HG02885 (cell line): ENCODE measurements at regions not wholly inside any gene's neighbourhood (a gene's known extent, or its start where the extent isn't known, plus 50 kb on each side); places are given as distances from the start of the nearest gene placed in this dataset.
A peak's percentile ranks its signal among the peaks of the same experiment; 100 is the strongest.
"Not testable (repeated sequence)": the region's sequence is repeated elsewhere in the genome, so short reads cannot be mapped to it uniquely, and the experiment has no call there.

Experiments
- ATAC-seq: cut with Tn5 transposase; IDR thresholded peaks from one replicate; pipeline ENCODE4 v1.9.1; 2021; ENCODE audit warnings: mild to moderate bottlenecking; ENCODE audit not compliant: unreplicated experiment, poor library complexity

DNA sequence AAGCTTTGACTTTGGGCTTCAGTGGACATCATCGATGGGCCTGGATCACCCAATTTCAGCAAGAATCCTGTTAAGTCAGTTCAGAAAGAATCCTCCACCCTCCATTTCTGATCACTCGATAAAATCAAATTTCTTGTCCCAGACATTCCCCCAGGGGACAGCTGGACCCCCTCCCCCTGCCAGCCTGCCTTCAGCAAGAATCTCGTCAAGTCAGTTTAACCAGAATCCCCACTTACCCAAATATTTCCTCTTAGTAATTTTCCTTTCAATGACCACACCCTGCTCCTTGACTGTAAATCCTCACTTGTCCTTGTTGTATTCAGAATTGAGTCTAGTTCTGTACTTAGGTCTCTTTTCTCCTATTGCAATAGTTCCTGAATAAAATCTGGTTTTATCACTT lies 766.9 kb downstream of the XPNPEP1 start:
- ATAC-seq = no peak

DNA sequence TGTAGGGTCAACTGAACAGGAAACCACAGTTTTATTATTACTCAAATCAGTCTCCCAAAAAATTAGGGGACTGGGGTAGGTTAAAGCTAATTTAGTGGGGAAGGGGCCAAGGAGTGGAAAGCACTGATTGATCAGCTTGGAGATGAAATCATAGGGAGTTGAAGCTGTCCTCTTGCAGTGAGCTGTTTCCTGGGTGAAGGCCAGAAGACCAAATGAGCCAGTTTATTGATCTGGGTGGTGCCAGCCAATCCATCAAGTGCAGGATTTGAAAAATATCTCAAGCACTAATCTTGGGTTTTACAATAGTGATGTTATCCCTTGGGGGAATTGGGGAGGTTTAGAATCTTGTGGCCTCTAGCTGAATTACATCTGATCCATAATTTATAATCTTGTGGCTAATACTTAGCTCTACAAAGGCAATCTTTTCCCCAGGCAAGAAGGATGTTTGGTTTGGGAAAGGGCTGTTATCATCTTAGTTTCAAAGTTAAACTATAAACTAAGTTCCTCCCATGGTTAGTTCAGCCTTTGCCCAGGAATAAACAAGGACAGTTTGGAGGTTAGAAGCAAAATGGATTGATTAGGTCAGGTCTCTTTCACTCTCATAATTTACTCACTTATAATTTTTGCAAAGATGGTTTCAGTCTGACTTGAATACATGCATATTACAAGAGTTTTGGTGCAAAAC lies 773.5 kb downstream of the XPNPEP1 start:
- ATAC-seq = no peak

DNA sequence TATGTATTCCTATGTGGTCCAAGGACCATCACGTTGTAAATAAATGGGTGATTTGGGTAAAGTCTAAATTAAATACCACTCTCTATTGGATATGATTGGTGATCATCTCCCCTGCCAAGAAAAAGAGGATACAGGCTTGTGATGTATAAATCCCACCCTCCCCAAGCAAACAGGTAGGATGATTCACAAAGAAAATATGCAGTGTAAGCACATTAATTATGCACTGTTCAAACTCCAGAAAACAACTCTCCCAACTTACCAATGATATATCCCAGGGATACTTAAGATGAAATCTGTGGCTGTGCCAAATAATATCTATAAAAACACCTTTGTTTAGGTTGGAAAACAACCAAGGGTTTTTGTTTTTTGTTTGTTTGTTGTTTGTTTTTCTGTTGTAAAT lies 795.9 kb downstream of the XPNPEP1 start:
- ATAC-seq = no peak

DNA sequence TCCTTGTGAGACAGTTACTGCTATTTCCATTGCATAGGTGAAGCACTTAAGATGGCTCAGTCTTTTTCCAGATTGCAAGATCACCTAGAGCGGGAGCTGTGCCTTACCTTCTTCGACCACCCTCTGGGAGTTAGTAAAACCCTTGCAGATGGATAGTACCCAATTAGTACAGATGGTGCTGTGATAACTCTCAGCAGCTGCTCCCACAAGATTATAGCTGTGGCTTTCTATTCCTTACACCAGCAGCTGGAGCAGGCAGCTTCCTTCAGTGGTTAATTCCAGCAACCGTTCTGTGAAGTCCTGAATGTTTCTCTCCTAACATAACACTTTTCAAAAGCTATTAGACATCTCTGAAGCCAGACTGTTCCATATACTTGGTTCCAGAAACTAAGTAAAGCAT lies 796.8 kb downstream of the XPNPEP1 start:
- ATAC-seq = no peak

DNA sequence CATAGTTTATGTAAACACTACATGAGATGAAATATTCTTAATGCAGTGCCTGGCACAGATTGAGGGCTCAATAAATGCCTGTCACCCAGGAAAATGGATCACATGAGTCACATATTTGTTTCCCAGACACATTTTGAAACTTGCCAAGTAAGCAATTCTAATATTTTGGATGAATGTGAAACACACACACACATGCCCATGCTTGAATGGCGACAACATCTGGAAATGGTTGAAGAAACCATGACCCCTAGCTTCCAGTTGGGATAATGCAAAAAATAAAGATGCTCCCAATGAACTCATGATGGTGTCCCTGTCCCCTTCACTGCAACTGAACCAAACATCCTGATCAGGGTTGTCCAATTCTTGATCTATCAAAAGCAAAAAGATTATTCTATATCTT lies 797.3 kb downstream of the XPNPEP1 start:
- ATAC-seq = no peak

DNA sequence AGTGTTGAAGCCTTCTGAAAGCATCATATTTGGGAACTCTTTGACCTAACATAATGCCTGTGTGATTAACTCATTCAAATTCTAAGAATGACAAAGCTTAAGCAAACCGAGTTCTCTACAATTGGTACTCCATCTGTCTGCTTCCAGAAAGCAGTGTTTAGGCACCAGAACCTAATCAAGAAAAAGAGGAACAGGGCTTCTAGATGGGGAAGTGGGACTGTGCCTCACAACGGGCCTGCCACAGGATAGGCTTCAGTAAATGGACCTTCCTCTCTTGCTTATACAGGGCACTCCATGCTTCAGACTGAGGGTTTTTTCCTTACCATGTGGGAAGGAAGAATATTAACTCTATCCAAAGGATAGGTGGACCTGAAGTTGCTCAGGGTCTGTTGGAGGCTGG lies 808.1 kb downstream of the XPNPEP1 start:
- ATAC-seq = no peak

DNA sequence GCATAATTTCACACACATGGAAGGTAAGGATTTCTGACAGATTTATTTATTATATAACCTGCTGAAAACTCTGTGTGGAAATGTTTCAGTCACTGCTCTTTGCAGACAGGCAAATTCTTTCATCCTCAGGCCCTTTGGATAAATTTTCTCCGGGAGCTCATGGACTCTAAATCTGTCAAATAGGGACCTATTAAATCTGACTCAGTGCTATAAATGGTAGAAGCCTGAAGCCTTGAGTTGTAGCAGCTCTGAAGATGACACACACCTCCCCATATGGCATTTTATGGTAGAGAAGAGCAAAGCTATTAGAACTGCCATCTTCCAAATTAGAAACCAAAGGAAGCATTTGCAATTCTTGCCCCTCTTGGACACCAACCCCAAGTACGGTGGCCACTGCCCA lies 808.7 kb downstream of the XPNPEP1 start:
- ATAC-seq = no peak

DNA sequence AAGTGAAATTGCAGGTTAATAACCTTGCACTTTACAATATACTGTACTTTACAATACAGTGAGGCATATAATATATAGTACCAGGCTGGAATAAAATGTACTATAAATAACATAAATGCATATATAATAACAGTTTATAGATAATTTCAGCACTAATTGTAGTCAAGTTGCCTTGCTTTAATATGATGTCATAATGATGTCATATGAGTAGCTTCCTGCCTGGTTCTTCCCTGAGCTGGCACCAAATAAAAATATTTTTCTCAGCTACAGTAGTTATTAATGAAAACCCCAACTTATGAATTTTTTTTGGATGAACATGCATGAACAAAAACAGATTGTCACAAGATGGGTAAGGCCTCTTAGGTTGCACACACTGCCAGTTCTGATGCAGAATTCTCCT lies 816.7 kb downstream of the XPNPEP1 start:
- no peak for ATAC-seq

DNA sequence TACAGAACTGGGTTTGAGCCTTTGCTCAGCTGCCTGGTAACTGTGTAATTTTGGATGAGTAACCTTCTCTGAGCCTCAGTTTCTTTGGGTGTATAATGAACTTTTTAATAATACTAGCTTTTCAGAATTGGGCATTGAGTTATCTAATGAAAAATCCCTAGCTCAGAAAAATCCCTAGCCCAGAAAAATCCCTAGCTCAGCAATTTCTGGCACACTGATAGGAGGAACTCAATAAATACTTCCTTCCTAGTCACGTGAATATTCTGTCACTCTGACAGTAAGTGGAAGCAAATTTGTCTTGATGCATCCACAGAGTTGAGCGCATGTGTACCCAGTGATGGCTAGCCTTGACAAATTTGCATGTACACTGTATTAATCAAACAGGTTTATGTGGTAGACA lies 817.6 kb downstream of the XPNPEP1 start:
- no peak for ATAC-seq

DNA sequence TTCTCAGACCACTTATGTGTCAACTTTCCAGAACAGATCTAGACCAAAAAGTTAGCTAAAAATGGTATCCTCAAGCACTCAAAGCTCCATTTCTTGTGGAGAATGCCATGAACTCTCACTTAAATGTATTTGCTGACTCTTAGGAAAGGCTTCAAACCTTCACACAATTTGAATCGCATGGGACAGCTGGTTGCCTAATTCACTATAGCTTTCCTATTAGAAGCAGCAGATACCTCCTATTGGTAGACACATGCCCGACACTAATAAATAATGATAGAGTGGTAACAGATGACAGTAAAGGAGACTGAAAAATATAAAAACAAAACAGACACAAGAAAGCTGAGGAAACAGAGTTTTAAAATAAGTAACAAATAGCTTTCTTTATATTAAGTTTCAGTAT lies 818.5 kb downstream of the XPNPEP1 start:
- no peak for ATAC-seq

DNA sequence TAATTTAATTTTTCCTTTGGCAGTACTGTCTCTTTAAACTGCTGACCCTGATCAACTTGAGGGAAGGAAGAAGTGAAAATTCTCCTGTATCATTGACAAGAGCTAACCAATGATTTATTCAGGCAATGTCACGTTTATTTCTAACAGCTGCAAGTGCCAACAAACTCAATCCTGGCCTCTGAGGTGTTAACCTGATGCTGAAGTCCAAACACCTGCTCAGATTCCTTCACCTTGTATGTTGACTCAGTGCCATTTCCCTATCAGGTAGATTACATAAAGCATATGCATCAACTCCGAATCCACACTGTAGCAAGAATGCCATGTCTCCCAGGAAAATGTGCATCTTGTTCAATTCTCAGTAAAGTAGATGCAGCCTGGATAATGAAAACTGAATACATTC lies 820.0 kb downstream of the XPNPEP1 start:
- no peak for ATAC-seq

DNA sequence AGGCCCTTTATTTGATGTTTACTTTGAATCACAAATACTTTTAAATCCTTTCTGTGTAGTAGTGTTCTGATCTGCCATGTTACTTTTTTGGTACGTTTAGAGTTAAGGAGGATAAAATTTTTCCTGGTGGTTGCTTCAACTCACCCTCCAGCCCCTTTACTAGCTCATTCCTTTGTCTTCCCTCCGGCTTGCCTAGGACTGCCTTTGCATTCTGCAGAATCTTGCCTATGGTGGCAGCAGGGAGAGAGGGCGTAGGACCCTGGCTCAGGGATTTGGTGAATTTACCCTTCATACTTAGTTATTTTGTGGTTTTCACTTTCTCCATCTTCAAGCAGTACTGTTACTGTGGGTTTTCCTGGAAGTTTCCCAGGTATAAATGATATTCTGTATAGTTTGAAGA lies 833.5 kb downstream of the XPNPEP1 start:
- no peak for ATAC-seq

DNA sequence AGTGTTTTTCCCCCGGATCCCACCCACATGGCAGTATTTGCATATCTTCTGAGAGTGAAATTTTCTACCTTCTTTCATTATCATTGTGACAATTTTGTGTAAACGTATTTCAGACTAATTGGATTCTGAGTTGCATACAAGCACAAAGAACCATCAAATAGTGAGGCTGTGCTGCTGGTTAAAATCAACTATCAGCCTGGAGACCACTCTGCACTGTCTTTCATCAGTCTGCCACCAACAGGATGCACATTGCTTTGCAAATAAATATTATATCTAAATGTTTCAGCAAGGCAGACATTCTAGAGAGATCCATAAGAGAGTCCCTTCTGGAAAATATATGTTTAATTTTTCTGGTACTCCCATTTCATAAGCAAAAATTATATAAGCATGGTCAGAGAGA lies 851.8 kb downstream of the XPNPEP1 start:
- no peak for ATAC-seq

DNA sequence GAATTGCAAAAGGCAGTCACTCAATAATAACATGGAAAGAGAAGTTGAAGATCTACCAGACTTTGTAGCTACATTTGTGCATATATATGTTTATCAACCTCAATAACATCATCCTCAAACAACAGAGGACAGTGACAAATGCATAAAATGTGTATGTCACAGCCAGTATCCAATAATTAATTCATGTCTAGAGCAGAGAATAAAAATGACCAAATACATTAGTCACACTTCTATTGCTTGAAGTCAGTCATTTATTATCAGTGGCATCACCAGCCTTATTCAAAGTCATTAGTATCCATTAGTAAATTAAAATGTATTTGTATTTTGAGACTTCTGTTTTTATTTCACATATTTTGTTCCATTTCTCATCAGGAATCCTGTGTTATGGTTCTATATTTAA lies 852.8 kb downstream of the XPNPEP1 start:
- ATAC-seq = no peak

DNA sequence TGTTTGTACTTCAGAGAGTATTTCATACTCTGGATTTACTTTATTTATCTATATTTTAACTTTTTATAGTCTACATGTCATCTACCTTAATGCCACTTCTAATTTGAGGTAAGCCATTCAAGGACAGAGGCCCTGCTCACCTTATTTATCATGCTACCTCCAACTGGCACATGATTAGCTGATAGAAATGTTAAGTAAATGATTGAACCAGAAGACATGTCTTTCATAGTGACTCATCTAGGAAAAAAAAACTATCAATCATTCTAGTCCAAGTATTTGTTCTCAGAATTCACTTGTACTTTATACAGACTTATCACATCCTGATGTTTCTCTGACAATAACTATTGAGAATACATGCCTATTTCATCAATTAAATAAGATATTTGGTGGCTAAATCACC lies 856.3 kb downstream of the XPNPEP1 start:
- ATAC-seq = no peak

DNA sequence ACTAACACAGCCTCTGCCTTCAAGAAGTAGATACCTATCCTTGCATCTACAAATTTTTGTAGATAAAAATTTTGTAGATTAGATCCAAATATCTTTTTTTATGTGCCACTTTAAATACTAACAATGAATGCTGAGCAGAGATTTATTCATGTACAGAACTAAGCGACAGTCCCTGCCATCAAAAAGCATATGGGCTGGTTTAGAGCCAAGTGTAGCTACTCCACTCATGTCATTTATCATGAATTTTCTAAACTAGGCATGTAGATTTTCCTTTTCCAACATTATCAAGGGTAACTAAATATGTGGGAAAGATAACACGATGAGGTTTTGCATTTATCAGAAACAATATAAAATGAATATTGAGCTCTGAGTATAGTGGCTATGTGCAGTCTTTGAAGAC lies 857.5 kb downstream of the XPNPEP1 start:
- ATAC-seq = no peak

DNA sequence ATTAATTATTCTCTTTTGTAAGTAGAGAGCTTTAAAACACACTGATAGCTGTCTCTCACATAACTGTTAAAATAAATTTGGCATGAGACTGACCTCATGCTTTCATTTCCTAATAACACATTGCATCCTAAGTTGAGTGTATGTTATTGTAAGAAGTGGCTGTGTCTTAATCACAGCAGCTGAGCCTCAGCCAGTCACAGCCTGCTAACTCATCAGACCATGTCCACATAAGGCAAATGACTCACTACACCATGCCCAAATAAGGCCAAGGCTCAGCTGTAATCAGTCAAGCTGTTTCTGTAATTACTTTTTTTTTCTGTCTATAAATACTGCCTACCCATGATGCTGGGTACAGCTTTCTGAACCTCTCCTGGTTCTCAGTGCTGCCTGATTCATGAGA lies 860.9 kb downstream of the XPNPEP1 start:
- ATAC-seq = peak; percentile 82

DNA sequence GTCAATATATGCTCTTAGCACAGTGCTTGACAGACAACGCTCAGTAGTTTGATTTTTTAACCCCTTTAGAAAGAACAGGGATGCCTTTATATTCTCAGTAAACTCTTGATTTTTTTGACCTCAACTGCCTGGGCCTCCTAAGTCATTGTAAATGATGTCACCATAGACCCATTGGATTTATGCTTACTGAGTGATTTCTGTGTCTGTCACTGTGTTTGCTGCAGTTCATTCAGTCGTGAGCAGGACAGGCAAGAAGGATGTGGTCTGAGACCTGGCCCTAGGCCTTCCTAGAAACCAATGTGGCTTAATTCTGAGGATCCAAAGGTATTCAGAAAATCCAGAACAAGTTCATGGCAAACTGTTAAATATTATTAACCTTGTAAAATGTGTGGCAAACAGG lies 868.1 kb downstream of the XPNPEP1 start:
- no peak for ATAC-seq

DNA sequence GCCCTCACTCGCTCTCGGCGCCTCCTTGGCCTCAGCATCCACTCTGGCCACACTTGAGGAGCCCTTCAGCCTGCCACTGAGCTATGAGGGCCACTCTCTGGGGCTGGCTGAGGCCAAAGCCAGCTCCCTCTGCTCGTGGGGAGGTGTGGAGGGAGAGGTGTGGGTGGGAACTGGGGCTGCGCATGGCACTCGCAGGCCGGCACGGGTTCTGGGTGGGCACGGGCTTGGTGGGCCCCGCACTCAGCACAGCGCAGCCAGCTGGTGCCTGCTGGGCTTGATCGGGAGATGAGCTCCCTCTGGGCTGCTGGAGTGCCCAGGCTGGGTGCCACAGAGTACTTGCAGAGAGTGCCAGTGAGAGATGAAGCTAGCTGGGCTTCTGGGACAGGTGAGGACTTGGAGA lies 875.5 kb downstream of the XPNPEP1 start:
- ATAC-seq = no peak

DNA sequence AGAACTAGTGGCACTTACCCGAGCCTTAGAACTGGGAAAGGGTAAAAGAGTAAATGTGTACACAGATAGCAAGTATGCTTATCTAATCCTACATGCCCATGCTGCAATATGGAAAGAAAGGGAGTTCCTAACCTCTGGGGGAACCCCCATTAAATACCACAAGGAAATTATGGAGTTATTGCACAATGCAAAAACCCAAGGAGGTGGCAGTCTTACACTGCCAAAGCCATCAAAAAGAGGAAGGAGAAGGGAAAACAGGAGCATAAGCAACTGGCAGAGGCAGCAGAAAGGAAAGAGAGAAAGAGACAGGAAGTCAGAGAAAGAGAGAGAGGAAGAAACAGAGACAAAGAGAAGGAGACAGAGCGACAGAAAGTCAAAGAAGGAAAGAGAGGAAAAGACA lies 876.9 kb downstream of the XPNPEP1 start:
- ATAC-seq = not testable (repeated sequence)

DNA sequence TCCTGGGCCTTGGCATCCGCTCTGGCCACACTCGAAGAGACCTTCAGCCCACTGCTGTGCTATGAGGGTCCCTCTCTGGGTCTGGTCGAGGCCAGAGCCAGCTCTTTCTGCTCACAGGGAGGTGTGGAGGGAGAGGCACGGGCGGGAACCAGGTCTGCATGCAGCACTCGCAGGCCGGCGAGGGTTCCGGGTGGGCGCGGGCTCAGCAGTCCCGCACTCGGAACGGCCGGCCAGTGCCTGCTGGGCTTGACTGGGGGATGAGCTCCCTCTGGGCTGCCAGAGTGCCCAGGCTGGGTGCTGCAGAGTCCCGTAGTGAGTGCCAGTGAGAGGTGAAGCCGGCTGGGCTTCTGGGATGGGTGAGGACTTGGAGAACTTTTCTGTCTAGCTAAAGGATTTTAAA lies 882.7 kb downstream of the XPNPEP1 start:
- ATAC-seq = no peak

DNA sequence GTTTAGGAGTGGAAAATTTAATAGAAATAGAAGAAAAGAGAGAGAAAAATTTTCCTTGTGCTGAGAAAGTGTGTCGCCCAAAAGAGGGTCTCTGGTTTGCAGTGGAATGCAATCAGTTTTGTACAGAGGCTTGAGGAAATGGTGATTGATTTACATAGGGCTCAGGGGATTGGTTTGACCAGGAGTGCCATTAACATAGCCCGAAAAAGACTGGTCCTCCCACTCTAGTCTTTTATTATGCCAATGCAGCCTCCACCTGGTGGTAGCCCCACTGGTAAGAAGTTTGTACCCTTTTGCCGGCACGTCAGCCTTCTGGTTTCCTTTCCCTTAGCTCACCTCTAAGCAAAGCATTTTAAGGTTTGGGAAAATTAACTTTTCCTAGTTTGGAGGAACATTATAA lies 885.3 kb downstream of the XPNPEP1 start:
- ATAC-seq = no peak
